ENCODE measurements at regions not wholly inside any gene's neighbourhood (a gene's known extent, or its start where the extent isn't known, plus 50 kb on each side); places are given as distances from the start of the nearest gene placed in this dataset.
A peak's percentile ranks its signal among the peaks of the same experiment; 100 is the strongest.

- H3K4me1 ChIP-seq (ENCODE audit: insufficient read depth, poor library complexity, severe bottlenecking), result peaks cover 25% of the 10 kb centered on the region
- TF ChIP-seq CTCF (IDR thresholded peaks at IDR 0.05; ENCODE audit: poor library complexity, severe bottlenecking), result no peak
- H3K4me3 ChIP-seq (ENCODE audit: severe bottlenecking), result no peak overlapping the region
- H3K9me3 ChIP-seq (ENCODE audit: severe bottlenecking), result no peaks in the 10 kb centered on the region
- peak overlapping the region; percentile 63 for H3K27ac ChIP-seq (ENCODE audit: poor library complexity, severe bottlenecking)
- DNase-seq (ENCODE audit: low spot score) (no peak), ATAC-seq (ENCODE audit: low read depth) (peak; percentile 80)
- no peaks in the 10 kb centered on the region for H3K27me3 ChIP-seq (ENCODE audit: insufficient read depth, poor library complexity, severe bottlenecking)
- H3K36me3 ChIP-seq (ENCODE audit: low read depth), result no peaks in the 10 kb centered on the region
Measured at GRCh38 chr16:65666132-65666941, 544.5 kb upstream of the CDH11 start.

GRCh38 chr16:65665586-65665985, 543.7 kb upstream of the CDH11 start:
- no peaks in the 10 kb centered on the region for H3K9me3 ChIP-seq (ENCODE audit: severe bottlenecking)
- H3K27me3 ChIP-seq (ENCODE audit: insufficient read depth, poor library complexity, severe bottlenecking), result no peaks in the 10 kb centered on the region
- no peak; the same call in 2 of the 3 replicates for ATAC-seq (ENCODE audit: low read depth)
- peak overlapping the region; percentile 63 for H3K27ac ChIP-seq (ENCODE audit: poor library complexity, severe bottlenecking)
- no peak overlapping the region for H3K4me3 ChIP-seq (ENCODE audit: severe bottlenecking)
- H3K36me3 ChIP-seq (ENCODE audit: low read depth), result no peaks in the 10 kb centered on the region
- H3K4me1 ChIP-seq (ENCODE audit: insufficient read depth, poor library complexity, severe bottlenecking), result peaks cover 28% of the 10 kb centered on the region
- DNase-seq (ENCODE audit: low spot score), result no peak
- TF ChIP-seq CTCF (IDR thresholded peaks at IDR 0.05; ENCODE audit: poor library complexity, severe bottlenecking), result no peak

GRCh38 chr16:65663774-65664173, 541.9 kb upstream of the CDH11 start:
- TF ChIP-seq CTCF (IDR thresholded peaks at IDR 0.05; ENCODE audit: poor library complexity, severe bottlenecking), result no peak
- Histone ChIP-seq H3K27me3 (ENCODE audit: insufficient read depth, poor library complexity, severe bottlenecking) (no peaks in the 10 kb centered on the region), H3K4me3 (ENCODE audit: severe bottlenecking) (no peak overlapping the region), H3K9me3 (ENCODE audit: severe bottlenecking) (no peaks in the 10 kb centered on the region), H3K4me1 (ENCODE audit: insufficient read depth, poor library complexity, severe bottlenecking) (peaks cover 46% of the 10 kb centered on the region), H3K27ac (ENCODE audit: poor library complexity, severe bottlenecking) (peak overlapping the region; percentile 63), H3K36me3 (ENCODE audit: low read depth) (no peaks in the 10 kb centered on the region)
- ATAC-seq (ENCODE audit: low read depth) (no peak; the same call in 2 of the 3 replicates), DNase-seq (ENCODE audit: low spot score) (no peak)

GRCh38 chr16:65662256-65662655, 540.4 kb upstream of the CDH11 start:
- no peak for DNase-seq (ENCODE audit: low spot score)

More at GRCh38 chr16:65662256-65662655, 540.4 kb upstream of the CDH11 start:
- no peak overlapping the region for H3K27ac ChIP-seq (ENCODE audit: poor library complexity, severe bottlenecking)
- no peak for TF ChIP-seq CTCF (IDR thresholded peaks at IDR 0.05; ENCODE audit: poor library complexity, severe bottlenecking)
- no peak overlapping the region for H3K4me3 ChIP-seq (ENCODE audit: severe bottlenecking)
- peaks cover 55% of the 10 kb centered on the region for H3K4me1 ChIP-seq (ENCODE audit: insufficient read depth, poor library complexity, severe bottlenecking)
- no peaks in the 10 kb centered on the region for H3K27me3 ChIP-seq (ENCODE audit: insufficient read depth, poor library complexity, severe bottlenecking)
- H3K9me3 ChIP-seq (ENCODE audit: severe bottlenecking), result no peaks in the 10 kb centered on the region
- no peaks in the 10 kb centered on the region for H3K36me3 ChIP-seq (ENCODE audit: low read depth)
- no peak for ATAC-seq (ENCODE audit: low read depth)
